ENCODE measurements at regions not wholly inside any gene's neighbourhood (a gene's known extent, or its start where the extent isn't known, plus 50 kb on each side); places are given as distances from the start of the nearest gene placed in this dataset.

DNA sequence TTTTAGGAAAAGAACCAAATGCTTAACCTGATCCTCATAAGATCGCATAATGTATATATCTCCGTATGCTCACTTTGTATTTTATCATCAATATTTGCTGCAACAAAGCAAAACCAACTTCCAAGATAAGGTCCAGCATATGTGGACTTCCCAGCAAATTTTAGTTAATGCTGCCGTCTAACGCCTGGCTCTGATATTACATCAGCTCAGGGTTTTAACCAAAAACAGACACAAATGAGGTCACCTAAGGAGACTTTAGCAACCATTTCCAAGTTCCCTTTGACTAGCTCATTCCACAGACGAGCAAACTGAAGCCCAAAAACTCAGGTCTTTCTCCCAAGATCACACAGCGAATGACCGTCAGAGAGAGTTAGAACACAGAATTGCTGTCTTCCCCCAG lies 59.4 kb upstream of the UCN3 start:
- TF ChIP-seq, protein P1, sequence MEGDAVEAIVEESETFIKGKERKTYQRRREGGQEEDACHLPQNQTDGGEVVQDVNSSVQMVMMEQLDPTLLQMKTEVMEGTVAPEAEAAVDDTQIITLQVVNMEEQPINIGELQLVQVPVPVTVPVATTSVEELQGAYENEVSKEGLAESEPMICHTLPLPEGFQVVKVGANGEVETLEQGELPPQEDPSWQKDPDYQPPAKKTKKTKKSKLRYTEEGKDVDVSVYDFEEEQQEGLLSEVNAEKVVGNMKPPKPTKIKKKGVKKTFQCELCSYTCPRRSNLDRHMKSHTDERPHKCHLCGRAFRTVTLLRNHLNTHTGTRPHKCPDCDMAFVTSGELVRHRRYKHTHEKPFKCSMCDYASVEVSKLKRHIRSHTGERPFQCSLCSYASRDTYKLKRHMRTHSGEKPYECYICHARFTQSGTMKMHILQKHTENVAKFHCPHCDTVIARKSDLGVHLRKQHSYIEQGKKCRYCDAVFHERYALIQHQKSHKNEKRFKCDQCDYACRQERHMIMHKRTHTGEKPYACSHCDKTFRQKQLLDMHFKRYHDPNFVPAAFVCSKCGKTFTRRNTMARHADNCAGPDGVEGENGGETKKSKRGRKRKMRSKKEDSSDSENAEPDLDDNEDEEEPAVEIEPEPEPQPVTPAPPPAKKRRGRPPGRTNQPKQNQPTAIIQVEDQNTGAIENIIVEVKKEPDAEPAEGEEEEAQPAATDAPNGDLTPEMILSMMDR (IDR thresholded peaks at IDR 0.05; ENCODE audit: low read depth, low read length, missing control alignments), result peak; percentile 50
- no peak for DNase-seq (ENCODE audit: extremely low read depth, low read depth)

DNA sequence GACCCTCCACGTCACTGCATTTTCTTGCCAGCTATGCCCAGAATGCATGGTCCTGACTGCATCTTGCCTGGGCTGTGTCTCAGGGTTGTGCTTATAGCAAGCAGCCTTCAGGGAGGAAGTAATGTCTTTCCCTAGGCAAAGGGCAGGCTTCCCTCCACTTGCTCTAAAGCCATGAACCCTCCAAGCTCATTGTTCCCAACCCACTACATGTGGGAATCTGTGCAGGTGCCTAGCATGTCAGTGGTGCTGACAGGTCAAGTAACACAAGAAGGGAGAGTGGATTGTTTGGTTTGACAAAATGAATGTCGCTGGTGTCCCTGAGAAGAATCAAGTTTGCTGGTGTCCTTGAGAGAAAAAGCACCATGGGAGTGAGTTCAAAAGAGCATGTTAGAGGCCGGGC lies 53.9 kb upstream of the UCN3 start:
- H3K4me3 ChIP-seq (replicated peaks; ENCODE audit: low read depth, low read length), result no peak overlapping the region
- TF ChIP-seq, protein P1 (IDR thresholded peaks at IDR 0.05; ENCODE audit: low read depth, low read length, missing control alignments), result no peak
- no peak for DNase-seq (ENCODE audit: extremely low read depth, low read depth)

More for the DNA sequence above, 59.4 kb upstream of the UCN3 start:
- no peak overlapping the region for H3K4me3 ChIP-seq (replicated peaks; ENCODE audit: low read depth, low read length)

DNA sequence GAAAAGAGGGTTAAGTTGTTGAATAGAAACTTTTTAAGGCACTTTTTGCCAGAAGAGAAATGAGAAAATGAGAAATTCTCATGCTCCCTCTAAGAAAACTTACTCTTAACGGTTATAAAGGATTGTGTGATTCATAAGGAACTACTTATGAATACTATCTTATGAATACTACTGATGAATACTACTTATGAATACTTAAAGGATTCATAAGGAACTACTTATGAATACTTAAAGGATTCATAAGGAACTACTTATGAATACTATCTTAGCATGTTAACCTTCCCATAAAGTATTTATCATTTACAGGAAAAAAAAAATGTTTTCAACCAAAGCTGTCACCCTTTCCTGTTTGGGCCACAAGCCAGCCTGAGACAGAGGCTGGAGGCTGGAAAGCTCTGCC lies 53.1 kb upstream of the UCN3 start:
- no peak for DNase-seq (ENCODE audit: extremely low read depth, low read depth)
- H3K4me3 ChIP-seq (replicated peaks; ENCODE audit: low read depth, low read length), result no peak overlapping the region
- TF ChIP-seq, protein P1 (IDR thresholded peaks at IDR 0.05; ENCODE audit: low read depth, low read length, missing control alignments), result no peak

DNA sequence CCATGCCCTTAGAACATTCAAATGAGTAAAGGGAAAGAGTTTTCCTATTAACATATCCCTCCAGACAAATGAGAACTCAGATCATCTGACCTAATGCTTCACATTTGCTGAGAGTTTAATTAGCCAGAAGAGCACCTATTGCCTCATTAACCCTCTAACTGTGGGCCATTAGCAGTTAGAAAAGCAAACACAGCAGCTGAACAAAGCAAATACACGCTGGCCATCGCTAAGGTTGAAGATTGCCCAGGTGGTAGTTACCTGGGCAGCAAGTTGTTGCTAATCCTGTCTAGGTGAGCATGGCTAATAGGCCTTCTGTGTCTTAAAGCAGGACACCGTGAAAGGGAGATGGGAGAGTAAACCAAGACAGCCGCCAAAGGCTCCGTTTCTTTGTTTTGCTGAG lies 49.9 kb upstream of the UCN3 start:
- no peak for DNase-seq (ENCODE audit: extremely low read depth, low read depth)
- TF ChIP-seq, protein P1 (IDR thresholded peaks at IDR 0.05; ENCODE audit: low read depth, low read length, missing control alignments), result no peak
- no peak overlapping the region for H3K4me3 ChIP-seq (replicated peaks; ENCODE audit: low read depth, low read length)

All from HFF-Myc (cell line).